ENCODE measurements at regions not wholly inside any gene's neighbourhood (a gene's known extent, or its start where the extent isn't known, plus 50 kb on each side); places are given as distances from the start of the nearest gene placed in this dataset.
"Not testable (repeated sequence)": the region's sequence is repeated elsewhere in the genome, so short reads cannot be mapped to it uniquely, and the experiment has no call there.

- TF ChIP-seq CTCF (IDR thresholded peaks at IDR 0.05) = no peak
- Histone ChIP-seq H3K27ac (no peak overlapping the region), H3K36me3 (no peaks in the 10 kb centered on the region), H3K4me1 (no peaks in the 10 kb centered on the region), H3K9me3 (no peaks in the 10 kb centered on the region), H3K27me3 (ENCODE audit: low read depth) (no peaks in the 10 kb centered on the region), H3K4me3 (no peak overlapping the region)
- no peak for DNase-seq
- ATAC-seq = no peak
- intact Hi-C loops (cut with DNase I) = no loop called here
These were observed 134.4 kb upstream of the TSC22D1 start for GRCh38 chr13:44710576-44710975.

- H3K4me3 ChIP-seq; H3K4me1 ChIP-seq; H3K27ac ChIP-seq; H3K9me3 ChIP-seq; H3K36me3 ChIP-seq; DNase-seq; intact Hi-C loops (cut with DNase I); H3K27me3 ChIP-seq (ENCODE audit: low read depth); ATAC-seq: not testable (repeated sequence)
These were observed 128.7 kb upstream of the TSC22D1 start for GRCh38 chr13:44704811-44705210.

GRCh38 chr13:44703371-44703770 lies 127.2 kb upstream of the TSC22D1 start:
- Histone ChIP-seq H3K4me1 (no peaks in the 10 kb centered on the region), H3K9me3 (no peaks in the 10 kb centered on the region), H3K27ac (no peak overlapping the region), H3K4me3 (no peak overlapping the region), H3K36me3 (no peaks in the 10 kb centered on the region), H3K27me3 (ENCODE audit: low read depth) (no peaks in the 10 kb centered on the region)
- intact Hi-C loops (cut with DNase I) = no loop called here
- DNase-seq (no peak), ATAC-seq (no peak)
- TF ChIP-seq CTCF (IDR thresholded peaks at IDR 0.05) = no peak

GRCh38 chr13:44698066-44698465 lies 121.9 kb upstream of the TSC22D1 start:
- Histone ChIP-seq H3K4me1 (no peaks in the 10 kb centered on the region), H3K9me3 (no peaks in the 10 kb centered on the region), H3K27ac (no peak overlapping the region), H3K27me3 (ENCODE audit: low read depth) (no peaks in the 10 kb centered on the region), H3K4me3 (no peak overlapping the region), H3K36me3 (no peaks in the 10 kb centered on the region)
- ATAC-seq = no peak
- intact Hi-C loops (cut with DNase I) = no loop called here
- DNase-seq = no peak
- TF ChIP-seq CTCF (IDR thresholded peaks at IDR 0.05) = no peak

- intact Hi-C loops (cut with DNase I) = no loop called here
These were observed 120.9 kb upstream of the TSC22D1 start for GRCh38 chr13:44697058-44697457.

GRCh38 chr13:44695520-44695919 lies 119.4 kb upstream of the TSC22D1 start:
- no peaks in the 10 kb centered on the region for H3K27me3 ChIP-seq (ENCODE audit: low read depth)
- H3K9me3 ChIP-seq = no peaks in the 10 kb centered on the region
- H3K27ac ChIP-seq = no peak overlapping the region
- ATAC-seq = no peak
- H3K4me1 ChIP-seq = no peaks in the 10 kb centered on the region
- TF ChIP-seq CTCF (IDR thresholded peaks at IDR 0.05) = no peak
- no peak overlapping the region for H3K4me3 ChIP-seq
- intact Hi-C loops (cut with DNase I) = no loop called here
- no peak for DNase-seq
- no peaks in the 10 kb centered on the region for H3K36me3 ChIP-seq

More at GRCh38 chr13:44697058-44697457, 120.9 kb upstream of the TSC22D1 start:
- H3K27ac ChIP-seq = no peak overlapping the region
- DNase-seq (no peak), ATAC-seq (no peak)
- H3K9me3 ChIP-seq = no peaks in the 10 kb centered on the region
- no peaks in the 10 kb centered on the region for H3K36me3 ChIP-seq
- TF ChIP-seq CTCF (IDR thresholded peaks at IDR 0.05) = no peak
- H3K4me3 ChIP-seq = no peak overlapping the region
- no peaks in the 10 kb centered on the region for H3K4me1 ChIP-seq
- H3K27me3 ChIP-seq (ENCODE audit: low read depth) = no peaks in the 10 kb centered on the region
